WTC11 (cell line): ENCODE measurements at regions not wholly inside any gene's neighbourhood (a gene's known extent, or its start where the extent isn't known, plus 50 kb on each side); places are given as distances from the start of the nearest gene placed in this dataset.

Experiments
- ATAC-seq: fragments of 200-7000 bp; cut with Tn5 transposase; 2 replicates; pipeline ENCODE4 v1.10.0; 2021; ENCODE audit warnings: mild to moderate bottlenecking, moderate library complexity
- CTCF ChIA-PET: fragments of 300-600 bp; sonication (Branson Sonifier 250); formaldehyde crosslinking; loops from one replicate; lab custom pipeline; 2021; ENCODE audit warnings: antibody characterized with exemption; lab: Charles Lee
- POLR2A ChIA-PET: fragments of 350-600 bp; sonication (Branson Sonifier 250); formaldehyde crosslinking; loops from one replicate; lab custom pipeline; 2021; ENCODE audit warnings: antibody characterized with exemption; lab: Charles Lee
- DNase-seq: peaks from one replicate; pipeline ENCODE4 v3.0.0; 2021; ENCODE audit warnings: low spot score
- H3K27ac Mint-ChIP-seq: 2 replicates; pipeline ENCODE4 v1.8.0; 2021; ENCODE audit warnings: mixed read lengths
- H3K27me3 Mint-ChIP-seq: 2 replicates; pipeline ENCODE4 v1.8.0; 2021; ENCODE audit warnings: low read depth, mild to moderate bottlenecking, moderate library complexity, mixed read lengths
- H3K36me3 Mint-ChIP-seq: 2 replicates; pipeline ENCODE4 v1.8.0; 2021; ENCODE audit warnings: mixed read lengths
- H3K4me1 Mint-ChIP-seq: 2 replicates; pipeline ENCODE4 v1.8.0; 2022; ENCODE audit warnings: mixed read lengths
- H3K4me3 Mint-ChIP-seq: 2 replicates; pipeline ENCODE4 v1.8.0; 2021; ENCODE audit warnings: mild to moderate bottlenecking, moderate library complexity, mixed read lengths
- H3K9me3 Mint-ChIP-seq: 2 replicates; pipeline ENCODE4 v1.8.0; 2021; ENCODE audit warnings: mixed read lengths
- AR ChIP-seq: fragments of 250-450 bp; sonication (Bioruptor Pico); IDR thresholded peaks from 2 replicates; pipeline ENCODE4 v1.9.0; 2021; ENCODE audit warnings: mild to moderate bottlenecking
- CDX4 ChIP-seq: fragments of 250-450 bp; sonication (Bioruptor Pico); IDR thresholded peaks from 2 replicates; pipeline ENCODE4 v1.9.0; 2021; ENCODE audit warnings: moderate library complexity, mild to moderate bottlenecking, inconsistent platforms, borderline replicate concordance
- EMX1 ChIP-seq: fragments of 250-450 bp; sonication (Bioruptor Pico); IDR thresholded peaks from 2 replicates; pipeline ENCODE4 v1.8.0; 2021; ENCODE audit warnings: mild to moderate bottlenecking
- ETV6 ChIP-seq: sonication (generic); formaldehyde crosslinking; IDR thresholded peaks from 2 replicates; pipeline ENCODE4 v1.8.1; 2022; ENCODE audit warnings: mild to moderate bottlenecking, missing genetic modification reagents
- JUN ChIP-seq: sonication (generic); formaldehyde crosslinking; IDR thresholded peaks from 2 replicates; pipeline ENCODE4 v1.8.0; 2023; ENCODE audit warnings: mild to moderate bottlenecking, missing genetic modification reagents
- MYBL2 ChIP-seq: sonication (generic); formaldehyde crosslinking; IDR thresholded peaks from 2 replicates; pipeline ENCODE4 v1.8.1; 2023; ENCODE audit warnings: mild to moderate bottlenecking, moderate library complexity, missing genetic modification reagents
- OVOL2 ChIP-seq: fragments of 250-450 bp; sonication (Bioruptor Pico); IDR thresholded peaks from 2 replicates; pipeline ENCODE4 v1.9.0; 2021; ENCODE audit warnings: mild to moderate bottlenecking, borderline replicate concordance
- PRDM15 ChIP-seq: sonication (generic); formaldehyde crosslinking; IDR thresholded peaks from 2 replicates; pipeline ENCODE4 v1.8.0; 2022; ENCODE audit warnings: missing genetic modification reagents
- SMAD3 ChIP-seq: sonication (generic); formaldehyde crosslinking; IDR thresholded peaks from 2 replicates; pipeline ENCODE4 v1.8.0; 2022; ENCODE audit warnings: missing genetic modification reagents, mild to moderate bottlenecking, borderline replicate concordance
- SP1 ChIP-seq: sonication (generic); formaldehyde crosslinking; conservative IDR thresholded peaks from 2 replicates; pipeline ENCODE4 v1.8.1; 2022; ENCODE audit warnings: missing genetic modification reagents
- ZNF219 ChIP-seq: sonication (generic); formaldehyde crosslinking; IDR thresholded peaks from 2 replicates; pipeline ENCODE4 v1.8.0; 2023; ENCODE audit warnings: missing genetic modification reagents, mild to moderate bottlenecking, borderline replicate concordance
- ZNF317 ChIP-seq: sonication (generic); formaldehyde crosslinking; IDR thresholded peaks from 2 replicates; pipeline ENCODE4 v1.8.1; 2023; ENCODE audit warnings: low read depth, mild to moderate bottlenecking, moderate library complexity, missing genetic modification reagents, borderline replicate concordance
- ZNF416 ChIP-seq: fragments of 250-450 bp; sonication (Bioruptor Pico); IDR thresholded peaks from 2 replicates; pipeline ENCODE4 v1.9.0; 2021; ENCODE audit warnings: mild to moderate bottlenecking, inconsistent platforms
- ZNF423 ChIP-seq: fragments of 250-450 bp; sonication (Bioruptor Pico); IDR thresholded peaks from 2 replicates; pipeline ENCODE4 v2.1.2; 2022; ENCODE audit warnings: mild to moderate bottlenecking, moderate library complexity
- ZNF671 ChIP-seq: fragments of 250-450 bp; sonication (Bioruptor Pico); IDR thresholded peaks from 2 replicates; pipeline ENCODE4 v1.8.0; 2021; ENCODE audit warnings: mild to moderate bottlenecking
- TF ChIP-seq, protein P1 (sequence below): sonication (generic); formaldehyde crosslinking; IDR thresholded peaks from 2 replicates; pipeline ENCODE4 v1.8.1; 2023; ENCODE audit warnings: mild to moderate bottlenecking, moderate library complexity, missing genetic modification reagents
- TF ChIP-seq, protein P2 (sequence below): sonication (generic); formaldehyde crosslinking; IDR thresholded peaks from 2 replicates; pipeline ENCODE4 v1.8.0; 2022; ENCODE audit warnings: mild to moderate bottlenecking, missing genetic modification reagents
- TF ChIP-seq, protein P3 (sequence below): sonication (generic); formaldehyde crosslinking; IDR thresholded peaks from 2 replicates; pipeline ENCODE4 v1.8.1; 2023; ENCODE audit warnings: mild to moderate bottlenecking, missing genetic modification reagents, borderline replicate concordance
- TF ChIP-seq, protein P4 (sequence below): fragments of 200-600 bp; IDR thresholded peaks from 2 replicates; pipeline ENCODE4 v1.8.0; 2022; ENCODE audit warnings: antibody characterized with exemption

DNA sequence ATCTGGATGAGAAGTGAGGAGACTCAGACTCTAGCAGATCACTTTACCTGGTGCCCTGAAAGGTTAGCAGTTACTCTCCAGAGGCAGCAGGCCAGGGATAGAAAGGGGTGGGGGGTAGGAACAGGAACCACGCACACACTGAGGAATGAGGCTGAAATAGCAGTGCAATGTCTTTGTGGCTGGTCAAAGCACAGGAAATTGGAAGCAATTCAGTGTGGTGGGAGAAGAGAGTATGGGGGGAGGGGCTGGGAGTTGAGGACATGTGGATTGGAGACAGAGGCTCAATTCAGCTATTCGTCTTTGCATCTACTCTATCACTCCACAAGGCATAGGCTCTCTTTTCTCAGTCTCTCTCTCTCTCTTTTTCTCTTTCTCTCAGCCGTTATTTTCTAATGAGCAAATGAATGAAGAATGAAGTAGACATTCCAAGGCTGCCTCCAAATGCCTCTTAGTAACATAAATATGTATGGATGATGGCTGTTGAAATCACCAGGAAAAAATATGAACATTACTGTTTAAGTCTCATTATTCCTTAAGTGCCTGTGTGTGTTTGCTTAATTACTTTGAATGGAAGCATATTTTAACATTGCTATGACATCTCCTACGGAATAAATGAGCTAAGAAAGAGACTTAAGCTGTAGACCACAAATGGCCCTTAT is 979.4 kb downstream of the TSN start (continued):
- TF ChIP-seq SP1 (CRISPR knock-in tag) = peak; percentile 36; the same call in 1 of the 2 replicates
- TF ChIP-seq OVOL2 = no peak
- 0 out of 2 replicates have a peak, but pooled peaks have one; percentile 28 for TF ChIP-seq ETV6

DNA sequence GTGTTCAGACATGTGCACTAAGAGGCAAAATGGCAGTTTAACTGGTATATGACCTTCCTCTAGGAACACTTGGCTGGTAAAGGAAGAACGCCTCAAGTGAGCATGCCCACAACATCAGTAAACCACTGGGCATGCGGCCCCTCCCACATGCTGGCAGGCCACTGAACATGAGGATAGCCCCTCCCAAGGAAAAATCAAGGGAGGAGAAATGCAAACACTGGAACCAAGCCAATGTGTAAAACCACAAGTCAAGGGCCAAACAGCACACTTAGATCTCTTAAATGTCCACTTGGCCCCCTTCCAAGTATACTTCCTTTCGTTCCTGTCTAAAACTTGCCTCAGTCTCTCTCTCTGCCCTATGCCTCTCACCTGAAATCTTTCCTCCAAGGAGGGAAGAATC is 980.8 kb downstream of the TSN start:
- no peak overlapping the region; the same call in 1 of the 2 replicates for H3K27ac Mint-ChIP-seq
- H3K9me3 Mint-ChIP-seq = peaks cover 27% of the 10 kb centered on the region
- H3K36me3 Mint-ChIP-seq = peaks cover 30% of the 10 kb centered on the region
- H3K4me3 Mint-ChIP-seq = no peak overlapping the region
- no peak for TF ChIP-seq ZNF671
- TF ChIP-seq, protein P1, sequence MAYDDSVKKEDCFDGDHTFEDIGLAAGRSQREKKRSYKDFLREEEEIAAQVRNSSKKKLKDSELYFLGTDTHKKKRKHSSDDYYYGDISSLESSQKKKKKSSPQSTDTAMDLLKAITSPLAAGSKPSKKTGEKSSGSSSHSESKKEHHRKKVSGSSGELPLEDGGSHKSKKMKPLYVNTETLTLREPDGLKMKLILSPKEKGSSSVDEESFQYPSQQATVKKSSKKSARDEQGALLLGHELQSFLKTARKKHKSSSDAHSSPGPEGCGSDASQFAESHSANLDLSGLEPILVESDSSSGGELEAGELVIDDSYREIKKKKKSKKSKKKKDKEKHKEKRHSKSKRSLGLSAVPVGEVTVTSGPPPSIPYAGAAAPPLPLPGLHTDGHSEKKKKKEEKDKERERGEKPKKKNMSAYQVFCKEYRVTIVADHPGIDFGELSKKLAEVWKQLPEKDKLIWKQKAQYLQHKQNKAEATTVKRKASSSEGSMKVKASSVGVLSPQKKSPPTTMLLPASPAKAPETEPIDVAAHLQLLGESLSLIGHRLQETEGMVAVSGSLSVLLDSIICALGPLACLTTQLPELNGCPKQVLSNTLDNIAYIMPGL (CRISPR knock-in tag) = no peak
- TF ChIP-seq CDX4 (CRISPR knock-in tag) = no peak
- TF ChIP-seq, protein P2, sequence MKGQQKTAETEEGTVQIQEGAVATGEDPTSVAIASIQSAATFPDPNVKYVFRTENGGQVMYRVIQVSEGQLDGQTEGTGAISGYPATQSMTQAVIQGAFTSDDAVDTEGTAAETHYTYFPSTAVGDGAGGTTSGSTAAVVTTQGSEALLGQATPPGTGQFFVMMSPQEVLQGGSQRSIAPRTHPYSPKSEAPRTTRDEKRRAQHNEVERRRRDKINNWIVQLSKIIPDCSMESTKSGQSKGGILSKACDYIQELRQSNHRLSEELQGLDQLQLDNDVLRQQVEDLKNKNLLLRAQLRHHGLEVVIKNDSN (CRISPR knock-in tag) = no peak
- no peak for TF ChIP-seq JUN (CRISPR knock-in tag)
- TF ChIP-seq SMAD3 (CRISPR knock-in tag) = no peak
- TF ChIP-seq, protein P3, sequence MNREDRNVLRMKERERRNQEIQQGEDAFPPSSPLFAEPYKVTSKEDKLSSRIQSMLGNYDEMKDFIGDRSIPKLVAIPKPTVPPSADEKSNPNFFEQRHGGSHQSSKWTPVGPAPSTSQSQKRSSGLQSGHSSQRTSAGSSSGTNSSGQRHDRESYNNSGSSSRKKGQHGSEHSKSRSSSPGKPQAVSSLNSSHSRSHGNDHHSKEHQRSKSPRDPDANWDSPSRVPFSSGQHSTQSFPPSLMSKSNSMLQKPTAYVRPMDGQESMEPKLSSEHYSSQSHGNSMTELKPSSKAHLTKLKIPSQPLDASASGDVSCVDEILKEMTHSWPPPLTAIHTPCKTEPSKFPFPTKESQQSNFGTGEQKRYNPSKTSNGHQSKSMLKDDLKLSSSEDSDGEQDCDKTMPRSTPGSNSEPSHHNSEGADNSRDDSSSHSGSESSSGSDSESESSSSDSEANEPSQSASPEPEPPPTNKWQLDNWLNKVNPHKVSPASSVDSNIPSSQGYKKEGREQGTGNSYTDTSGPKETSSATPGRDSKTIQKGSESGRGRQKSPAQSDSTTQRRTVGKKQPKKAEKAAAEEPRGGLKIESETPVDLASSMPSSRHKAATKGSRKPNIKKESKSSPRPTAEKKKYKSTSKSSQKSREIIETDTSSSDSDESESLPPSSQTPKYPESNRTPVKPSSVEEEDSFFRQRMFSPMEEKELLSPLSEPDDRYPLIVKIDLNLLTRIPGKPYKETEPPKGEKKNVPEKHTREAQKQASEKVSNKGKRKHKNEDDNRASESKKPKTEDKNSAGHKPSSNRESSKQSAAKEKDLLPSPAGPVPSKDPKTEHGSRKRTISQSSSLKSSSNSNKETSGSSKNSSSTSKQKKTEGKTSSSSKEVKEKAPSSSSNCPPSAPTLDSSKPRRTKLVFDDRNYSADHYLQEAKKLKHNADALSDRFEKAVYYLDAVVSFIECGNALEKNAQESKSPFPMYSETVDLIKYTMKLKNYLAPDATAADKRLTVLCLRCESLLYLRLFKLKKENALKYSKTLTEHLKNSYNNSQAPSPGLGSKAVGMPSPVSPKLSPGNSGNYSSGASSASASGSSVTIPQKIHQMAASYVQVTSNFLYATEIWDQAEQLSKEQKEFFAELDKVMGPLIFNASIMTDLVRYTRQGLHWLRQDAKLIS (CRISPR knock-in tag) = no peak
- no peak for TF ChIP-seq ZNF317 (CRISPR knock-in tag)
- no peak for TF ChIP-seq EMX1
- TF ChIP-seq, protein P4, sequence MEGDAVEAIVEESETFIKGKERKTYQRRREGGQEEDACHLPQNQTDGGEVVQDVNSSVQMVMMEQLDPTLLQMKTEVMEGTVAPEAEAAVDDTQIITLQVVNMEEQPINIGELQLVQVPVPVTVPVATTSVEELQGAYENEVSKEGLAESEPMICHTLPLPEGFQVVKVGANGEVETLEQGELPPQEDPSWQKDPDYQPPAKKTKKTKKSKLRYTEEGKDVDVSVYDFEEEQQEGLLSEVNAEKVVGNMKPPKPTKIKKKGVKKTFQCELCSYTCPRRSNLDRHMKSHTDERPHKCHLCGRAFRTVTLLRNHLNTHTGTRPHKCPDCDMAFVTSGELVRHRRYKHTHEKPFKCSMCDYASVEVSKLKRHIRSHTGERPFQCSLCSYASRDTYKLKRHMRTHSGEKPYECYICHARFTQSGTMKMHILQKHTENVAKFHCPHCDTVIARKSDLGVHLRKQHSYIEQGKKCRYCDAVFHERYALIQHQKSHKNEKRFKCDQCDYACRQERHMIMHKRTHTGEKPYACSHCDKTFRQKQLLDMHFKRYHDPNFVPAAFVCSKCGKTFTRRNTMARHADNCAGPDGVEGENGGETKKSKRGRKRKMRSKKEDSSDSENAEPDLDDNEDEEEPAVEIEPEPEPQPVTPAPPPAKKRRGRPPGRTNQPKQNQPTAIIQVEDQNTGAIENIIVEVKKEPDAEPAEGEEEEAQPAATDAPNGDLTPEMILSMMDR = no peak
- TF ChIP-seq ETV6 = no peak
- TF ChIP-seq ZNF423 = no peak
- no peak for TF ChIP-seq AR (CRISPR knock-in tag)
- TF ChIP-seq MYBL2 (CRISPR knock-in tag) = no peak
- no peak for TF ChIP-seq ZNF416
- no peak for TF ChIP-seq ZNF219
- TF ChIP-seq PRDM15 (CRISPR knock-in tag) = no peak
- ChIA-PET POLR2A (no interaction called here), CTCF (no interaction called here)
- no peaks in the 10 kb centered on the region for H3K27me3 Mint-ChIP-seq
- no peak for ATAC-seq
- no peak for DNase-seq
- peaks cover 77% of the 10 kb centered on the region for H3K4me1 Mint-ChIP-seq
